GM19035 (cell line): ENCODE measurements at regions not wholly inside any gene's neighbourhood (a gene's known extent, or its start where the extent isn't known, plus 50 kb on each side); places are given as distances from the start of the nearest gene placed in this dataset.
"Not testable (repeated sequence)": the region's sequence is repeated elsewhere in the genome, so short reads cannot be mapped to it uniquely, and the experiment has no call there.

Experiments used
- ATAC-seq: cut with Tn5 transposase; IDR thresholded peaks from one replicate; pipeline ENCODE4 v1.9.1; 2021; ENCODE audit not compliant: unreplicated experiment

GRCh38 chr20:12916699-12917098 is 92.1 kb upstream of the SPTLC3 start:
- no peak for ATAC-seq

- ATAC-seq: no peak
These were observed 84.6 kb upstream of the SPTLC3 start for GRCh38 chr20:12924126-12924525.

DNA sequence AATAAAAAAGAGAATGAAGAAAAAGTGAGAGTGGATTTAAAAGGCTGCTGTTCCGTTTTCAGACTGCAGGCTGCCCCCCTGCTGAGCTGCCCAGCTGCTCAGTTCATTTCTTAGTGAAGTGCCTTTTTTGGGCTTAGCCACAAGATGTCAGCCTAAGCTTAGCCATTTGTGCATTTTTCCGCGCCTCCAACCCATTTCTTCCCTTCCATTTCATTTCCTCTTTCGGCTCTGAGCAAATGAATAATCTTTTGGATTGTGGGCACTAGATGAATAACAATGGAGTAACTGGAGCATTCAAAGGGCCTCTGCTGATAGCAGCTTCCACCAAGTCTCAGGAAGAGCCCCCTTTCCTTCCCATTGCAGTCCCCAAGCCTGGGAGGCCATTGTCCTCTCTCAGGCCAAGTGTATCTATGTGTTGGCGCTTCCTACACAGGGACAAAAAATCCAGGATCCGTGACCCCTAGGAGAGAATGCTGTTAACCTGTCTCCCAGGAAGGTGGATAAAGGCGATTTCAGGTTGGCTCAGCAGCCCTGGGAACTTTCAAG is 83.5 kb upstream of the SPTLC3 start:
- ATAC-seq: peak; percentile 97

DNA sequence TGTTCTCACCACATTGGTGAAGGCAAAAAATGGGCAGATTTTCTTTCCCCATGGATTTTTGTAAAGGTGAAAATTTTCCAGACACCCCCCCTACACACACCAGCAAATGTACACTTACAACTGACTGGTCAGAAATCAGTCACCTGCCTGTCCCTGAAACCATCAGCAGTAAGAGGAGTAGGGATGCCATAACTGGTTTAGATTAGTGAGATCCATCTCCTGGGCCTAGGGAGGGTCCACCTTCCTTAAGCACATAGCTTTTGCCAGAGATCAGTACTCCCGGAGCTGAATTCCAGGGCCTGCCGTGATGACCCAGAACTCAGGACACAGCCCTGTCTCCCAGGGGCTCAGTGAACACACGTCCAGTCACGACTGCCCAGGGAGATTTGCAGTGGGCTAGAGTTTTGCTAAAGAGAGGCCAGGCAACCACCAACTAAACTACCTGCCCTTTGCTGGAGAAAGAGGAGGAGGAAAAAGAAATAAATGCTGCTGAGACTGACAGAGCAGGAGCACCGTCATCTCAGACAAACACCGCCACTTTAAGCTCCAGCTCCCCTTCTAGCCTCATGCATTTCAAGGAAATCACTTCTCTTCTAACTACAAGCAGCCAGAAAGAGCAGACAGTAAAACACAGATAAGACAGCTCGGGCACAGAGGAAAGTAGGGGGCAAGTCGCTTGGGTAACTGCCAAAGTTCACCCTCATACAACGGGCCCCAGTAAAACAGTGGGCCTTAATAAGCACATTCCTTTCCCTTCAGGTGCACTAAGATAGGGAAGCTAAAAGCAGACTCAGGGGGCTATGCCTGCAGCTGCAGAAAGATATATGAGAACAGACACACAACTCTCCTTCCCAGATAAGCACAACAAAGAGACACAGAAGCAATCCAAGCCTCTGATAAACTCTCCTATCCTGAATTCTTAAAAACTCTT is 82.6 kb upstream of the SPTLC3 start:
- no peak for ATAC-seq

DNA sequence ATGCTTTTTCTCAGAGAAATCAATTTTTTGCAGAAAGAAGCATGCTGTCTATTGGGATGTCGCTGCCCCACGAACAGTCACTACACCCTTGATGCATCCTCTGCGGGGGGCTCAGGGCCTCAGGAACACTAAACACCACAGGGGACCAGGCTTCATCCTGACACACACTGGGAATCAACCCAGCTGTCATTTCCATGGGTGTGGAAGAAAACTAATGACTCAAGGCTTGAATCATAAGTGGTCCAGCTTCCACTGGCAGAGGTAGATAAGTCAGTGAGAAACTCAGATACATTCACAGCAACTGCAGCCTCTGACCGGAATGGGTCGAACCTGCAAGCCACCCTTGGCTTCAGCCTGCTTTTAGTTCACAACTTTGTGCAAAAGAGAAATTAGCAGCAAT is 81.3 kb upstream of the SPTLC3 start:
- no peak for ATAC-seq

- ATAC-seq: no peak
These were observed 80.4 kb upstream of the SPTLC3 start for GRCh38 chr20:12928358-12928754.

DNA sequence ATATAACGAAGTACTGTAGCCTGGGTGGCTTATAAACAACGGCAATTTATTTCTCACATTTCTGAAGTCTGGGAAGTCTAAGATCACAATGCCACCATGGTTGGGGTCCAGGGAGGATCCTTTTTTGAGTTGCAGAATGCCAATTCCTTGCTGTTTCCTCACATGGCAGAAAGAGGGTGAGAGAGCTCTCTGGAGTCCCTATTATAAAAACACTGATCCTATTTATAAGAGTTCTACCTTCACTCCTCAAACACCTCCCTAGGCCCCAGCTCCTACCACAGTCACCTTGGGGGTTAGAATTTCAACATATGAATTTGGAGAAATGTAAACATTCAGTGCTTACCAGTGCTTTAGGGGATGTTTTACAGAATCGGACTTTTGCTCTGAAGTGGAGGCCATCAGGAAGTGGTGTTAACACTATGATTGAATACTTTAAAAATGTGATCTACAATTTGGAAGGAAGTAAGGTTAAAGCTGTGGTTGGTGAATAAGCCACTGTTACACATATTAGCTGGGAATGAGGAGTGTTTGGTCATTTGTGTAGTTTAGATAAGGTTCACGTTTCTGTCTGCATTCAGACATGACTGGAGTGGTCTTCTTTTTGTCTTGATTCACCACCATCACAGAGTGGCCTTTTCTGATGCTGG is 79.9 kb upstream of the SPTLC3 start:
- no peak for ATAC-seq

- ATAC-seq: no peak
These were observed 72.8 kb upstream of the SPTLC3 start for GRCh38 chr20:12936020-12936419.

GRCh38 chr20:12936524-12936923 is 72.2 kb upstream of the SPTLC3 start:
- ATAC-seq: no peak

DNA sequence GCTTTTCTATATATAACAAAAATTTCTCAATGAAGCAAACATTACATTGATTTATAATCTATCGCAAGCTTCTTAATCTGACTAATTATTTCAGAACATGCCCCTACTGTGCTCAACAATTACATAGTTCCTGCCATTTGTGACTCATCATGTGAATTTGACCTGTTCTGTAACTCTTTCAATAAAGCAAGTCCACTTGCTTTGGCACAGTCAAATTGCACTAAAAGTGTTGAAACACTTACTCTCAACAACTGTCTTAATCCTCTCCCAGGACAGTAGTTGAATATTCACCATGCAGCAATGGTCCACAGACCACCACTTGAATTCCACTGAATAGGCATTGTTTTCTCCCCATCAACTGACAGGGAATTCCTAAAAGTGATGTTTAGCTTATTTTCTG is 67.7 kb upstream of the SPTLC3 start:
- ATAC-seq: no peak

GRCh38 chr20:12942123-12942522 is 66.6 kb upstream of the SPTLC3 start:
- ATAC-seq: no peak

- no peak for ATAC-seq
These were observed 62.0 kb upstream of the SPTLC3 start for GRCh38 chr20:12946789-12947188.

GRCh38 chr20:12947691-12948090 is 61.1 kb upstream of the SPTLC3 start:
- no peak for ATAC-seq

- ATAC-seq: no peak
These were observed 59.3 kb upstream of the SPTLC3 start for GRCh38 chr20:12949429-12949980.

DNA sequence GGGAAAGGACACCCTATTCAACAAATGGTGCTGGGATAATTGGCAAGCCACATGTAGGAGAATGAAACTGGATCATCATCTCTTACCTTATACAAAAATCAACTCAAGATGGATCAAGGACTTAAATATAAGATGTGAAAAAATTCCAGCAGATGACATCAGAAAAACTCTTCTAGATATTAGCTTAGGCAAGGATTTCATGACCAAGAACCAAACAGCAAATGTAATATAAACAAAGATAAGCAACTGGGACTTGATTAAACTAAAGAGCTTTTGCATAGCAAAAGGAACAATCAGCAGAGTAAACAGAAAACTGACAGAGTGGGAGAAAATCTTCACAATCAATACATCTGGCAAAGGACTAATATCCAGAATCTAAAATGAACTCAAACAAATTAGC is 54.5 kb upstream of the SPTLC3 start:
- not testable (repeated sequence) for ATAC-seq

DNA sequence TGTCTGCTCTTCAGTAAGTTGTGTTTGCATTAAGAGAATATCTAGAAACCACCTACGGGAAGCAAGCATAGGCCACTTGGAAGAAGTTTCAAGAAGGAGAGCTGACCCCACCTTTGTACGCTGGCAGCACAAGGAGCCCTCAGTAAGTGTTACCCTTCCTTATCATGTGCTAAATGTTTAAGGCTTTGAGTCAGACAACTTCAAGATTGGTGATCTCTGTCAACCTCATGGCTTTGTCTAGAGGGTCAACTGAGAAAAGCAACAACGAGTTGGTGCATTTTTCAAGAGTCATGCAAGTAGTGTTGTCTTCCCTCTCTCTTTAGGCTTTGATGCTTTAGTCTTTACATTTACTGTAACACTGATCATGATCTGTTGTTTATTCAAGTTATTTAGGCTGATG is 53.2 kb upstream of the SPTLC3 start:
- ATAC-seq: no peak

DNA sequence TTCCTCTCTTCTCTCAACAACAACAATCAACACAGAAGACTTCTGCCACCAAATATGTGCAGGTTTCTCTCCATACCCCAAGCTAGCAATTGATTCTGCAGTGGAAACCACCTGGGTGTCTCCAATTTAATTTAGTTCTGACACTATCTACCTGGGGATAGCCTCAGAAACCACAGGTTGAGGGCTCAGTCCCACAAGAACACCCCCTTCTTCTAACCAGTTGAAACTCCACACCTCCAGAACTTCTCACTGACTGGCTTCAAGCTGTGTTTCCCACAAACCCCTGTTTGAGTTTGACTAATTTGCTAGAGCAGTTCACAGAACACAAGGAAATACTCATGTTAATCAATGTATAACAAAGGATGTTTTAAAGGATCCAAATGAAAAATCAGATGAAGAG is 52.5 kb upstream of the SPTLC3 start:
- no peak for ATAC-seq

GRCh38 chr20:12957968-12958367 is 50.8 kb upstream of the SPTLC3 start:
- no peak for ATAC-seq
